Panc1 (cell line): ENCODE measurements at regions not wholly inside any gene's neighbourhood (a gene's known extent, or its start where the extent isn't known, plus 50 kb on each side); places are given as distances from the start of the nearest gene placed in this dataset.

ENCODE experiments used
- ATAC-seq: fragments of 200-7000 bp; cut with Tn5 transposase; 2 replicates; pipeline ENCODE4 v1.9.1; 2020; ENCODE audit warnings: mild to moderate bottlenecking, moderate library complexity
- BruUV-seq: library from RNA; stranded (reverse); fragments of 400-500 nt; replicated peaks from 2 replicates; lab custom pipeline; 2021; lab: Mats Ljungman, UMichigan
- CTCF ChIA-PET: fragments of 300-600 bp; sonication (Branson Sonifier 250); formaldehyde crosslinking; loops from one replicate; lab custom pipeline; 2022; ENCODE audit warnings: antibody characterized with exemption; lab: Charles Lee
- POLR2A ChIA-PET: fragments of 300-600 bp; sonication (Branson Sonifier 250); formaldehyde crosslinking; loops from one replicate; lab custom pipeline; 2022; ENCODE audit warnings: antibody characterized with exemption; lab: Charles Lee
- DNase-seq: peaks from one replicate; pipeline ENCODE4 v3.0.0-alpha.2; 2010; ENCODE audit warnings: low read depth, low spot score
- H3K27ac ChIP-seq: 2 replicates; pipeline ENCODE4 v1.5.1; 2011; ENCODE audit warnings: mild to moderate bottlenecking, low read length, inconsistent platforms
- H3K27me3 ChIP-seq: fragments of 200-500 bp; sonication (Bioruptor generic); 2 replicates; pipeline ENCODE4 v1.6.0; 2014; ENCODE audit warnings: low read length, inconsistent platforms; ENCODE audit not compliant: control insufficient read depth, insufficient read depth
- H3K36me3 ChIP-seq: fragments of 200-500 bp; sonication (Bioruptor generic); 2 replicates; pipeline ENCODE4 v1.5.1; 2014; ENCODE audit warnings: inconsistent platforms, mild to moderate bottlenecking, low read length, moderate library complexity; ENCODE audit not compliant: control insufficient read depth, insufficient read depth
- H3K4me1 ChIP-seq: 2 replicates; pipeline ENCODE4 v1.5.1; 2011; ENCODE audit warnings: inconsistent platforms, mild to moderate bottlenecking, low read length, moderate library complexity; ENCODE audit not compliant: control insufficient read depth, insufficient read depth
- H3K4me3 ChIP-seq, 2 experiments: 2 replicates each; pipeline ENCODE4 v1.5.1; 2011 to 2012; ENCODE audit warnings: low read depth in 2 of 2, low read length in 2 of 2, mild to moderate bottlenecking in 2 of 2, inconsistent platforms in 1 of 2, moderate library complexity in 1 of 2
- H3K9me3 ChIP-seq: fragments of 200-500 bp; sonication (Bioruptor generic); 2 replicates; pipeline ENCODE4 v1.5.1; 2014; ENCODE audit warnings: low read depth, mild to moderate bottlenecking, inconsistent platforms, low read length, moderate library complexity; ENCODE audit not compliant: control insufficient read depth, insufficient read depth
- CTCF ChIP-seq: fragments of 450-650 bp; IDR thresholded peaks from 2 replicates; pipeline ENCODE4 v1.5.1; 2017; ENCODE audit warnings: mild to moderate bottlenecking
- POLR2AphosphoS5 ChIP-seq: IDR thresholded peaks from 2 replicates; pipeline ENCODE4 v1.6.1; 2012; ENCODE audit warnings: mild to moderate bottlenecking, low read depth, low read length, moderate library complexity
- REST ChIP-seq, 2 experiments: IDR thresholded peaks; 2 replicates each; pipeline ENCODE4 v1.6.1; 2011 to 2012; ENCODE audit warnings: low read depth in 2 of 2, control low read depth in 1 of 2, low read length in 1 of 2, mild to moderate bottlenecking in 1 of 2, moderate library complexity in 1 of 2; ENCODE audit not compliant: insufficient read depth in 1 of 2
- SIN3A ChIP-seq: IDR thresholded peaks from 2 replicates; pipeline ENCODE4 v1.6.1; 2012; ENCODE audit warnings: low read depth, mild to moderate bottlenecking, low read length, moderate library complexity, borderline replicate concordance; ENCODE audit not compliant: insufficient read depth
- TCF7L2 ChIP-seq: IDR thresholded peaks from 2 replicates; pipeline ENCODE4 v1.6.1; 2011; ENCODE audit warnings: mild to moderate bottlenecking, low read depth, low read length, inconsistent platforms
- in situ Hi-C: cut with HindIII; loops from 2 replicates; pipeline ENCODE4 v1.10.0; 2016; ENCODE audit warnings: low sequenced_read_pairs, low pct_unique_long_range_greater_than_20kb
- intact Hi-C: fragments of 100-400 bp; cut with micrococcal nuclease; formaldehyde crosslinking; loops from one replicate; pipeline ENCODE4 v1.10.0; 2022; ENCODE audit not compliant: unreplicated experiment

GRCh38 chr4:166518315-166518714, 645.3 kb downstream of the TLL1 start:
- Histone ChIP-seq H3K4me3 (no peak overlapping the region), H3K27me3 (no peaks in the 10 kb centered on the region), H3K36me3 (no peaks in the 10 kb centered on the region), H3K9me3 (no peaks in the 10 kb centered on the region), H3K4me1 (no peaks in the 10 kb centered on the region), H3K27ac (no peak overlapping the region)
- TF ChIP-seq CTCF (no peak), POLR2AphosphoS5 (no peak), SIN3A (no peak), REST (IDR thresholded peaks at IDR 0.05; ENCODE audit: insufficient read depth in 1 of 2, low read depth in 2 of 2, low read length in 1 of 2) (no peak), TCF7L2 (no peak)
- ChIA-PET POLR2A (no interaction called here), CTCF (no interaction called here)
- BruUV-seq = no TSS peak
- no peak for ATAC-seq
- in situ Hi-C loops = no loop called here
- no peak for DNase-seq
- intact Hi-C loops = no loop called here

GRCh38 chr4:166518776-166519175, 645.7 kb downstream of the TLL1 start:
- no peak for ATAC-seq
- no peak for DNase-seq
- H3K9me3 ChIP-seq = no peaks in the 10 kb centered on the region
- TF ChIP-seq CTCF = no peak
- TF ChIP-seq REST (IDR thresholded peaks at IDR 0.05; ENCODE audit: insufficient read depth in 1 of 2, low read depth in 2 of 2, low read length in 1 of 2) = no peak
- TF ChIP-seq POLR2AphosphoS5 = no peak
- TF ChIP-seq TCF7L2 = no peak
- BruUV-seq = no TSS peak
- ChIA-PET CTCF (no interaction called here), POLR2A (no interaction called here)
- no peak overlapping the region for H3K4me3 ChIP-seq
- H3K36me3 ChIP-seq = no peaks in the 10 kb centered on the region
- no peaks in the 10 kb centered on the region for H3K27me3 ChIP-seq
- H3K27ac ChIP-seq = no peak overlapping the region
- intact Hi-C loops (no loop called here), in situ Hi-C loops (no loop called here)
- H3K4me1 ChIP-seq = no peaks in the 10 kb centered on the region
